ENCODE measurements at regions not wholly inside any gene's neighbourhood (a gene's known extent, or its start where the extent isn't known, plus 50 kb on each side); places are given as distances from the start of the nearest gene placed in this dataset.

DNA sequence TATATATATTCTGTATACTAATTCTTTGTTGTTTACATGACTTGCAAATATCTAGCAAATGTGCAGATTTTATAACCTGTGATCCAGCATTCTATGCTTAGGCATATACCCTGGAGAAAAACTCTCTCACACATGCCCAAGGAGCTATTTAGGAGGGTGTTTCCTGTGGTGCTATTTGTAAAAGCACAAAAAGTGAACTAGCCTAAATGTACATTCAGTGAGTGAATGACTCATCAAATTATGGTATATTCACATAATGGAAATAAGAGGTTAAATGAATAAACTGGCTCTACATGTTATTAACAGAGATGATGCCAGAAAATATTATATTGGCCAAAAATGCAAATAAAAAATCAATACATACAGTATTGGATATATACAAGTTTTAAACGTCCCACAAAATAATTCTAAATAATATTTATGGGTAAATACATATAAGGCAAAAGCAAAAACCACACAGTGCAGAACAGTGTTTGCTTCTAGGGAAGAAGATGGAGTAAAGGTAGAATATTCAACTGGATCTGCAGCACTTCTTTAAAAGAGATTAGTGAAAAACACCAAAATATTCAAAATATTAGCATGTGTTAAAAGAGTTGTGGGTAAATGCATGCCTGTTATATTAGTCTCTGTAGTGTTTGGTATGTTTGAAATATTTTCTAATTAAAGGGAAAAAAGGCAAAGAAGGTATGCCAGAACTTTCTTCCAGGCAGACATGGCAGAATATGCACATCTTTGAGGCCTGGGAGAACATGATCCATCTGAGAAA lies 344.7 kb downstream of the KLF5 start:
- no peak overlapping the region for H3K27ac ChIP-seq
- ATAC-seq (ENCODE audit: insufficient number of reproducible peaks, low FRiP score, low read depth): no peak
- no peak overlapping the region for H3K4me3 ChIP-seq
- no peak for TF ChIP-seq CTCF (IDR thresholded peaks at IDR 0.05)
- H3K9me3 ChIP-seq: no peaks in the 10 kb centered on the region
- no peaks in the 10 kb centered on the region for H3K27me3 ChIP-seq (replicated peaks; ENCODE audit: insufficient read depth)
- no peaks in the 10 kb centered on the region for H3K36me3 ChIP-seq
- no peak for DNase-seq (ENCODE audit: low spot score)
- peaks cover 0 to 3% of the 10 kb centered on the region in 2 donors for H3K4me1 ChIP-seq (ENCODE audit: control insufficient read depth in 1 of 2, low read depth in 2 of 2)

- Histone ChIP-seq H3K27ac (no peak overlapping the region), H3K4me3 (no peak overlapping the region), H3K9me3 (no peaks in the 10 kb centered on the region), H3K27me3 (replicated peaks; ENCODE audit: insufficient read depth) (no peaks in the 10 kb centered on the region), H3K4me1 (ENCODE audit: control insufficient read depth in 1 of 2, low read depth in 2 of 2) (peaks cover 0 to 3% of the 10 kb centered on the region in 2 donors), H3K36me3 (no peaks in the 10 kb centered on the region)
- no peak for TF ChIP-seq CTCF (IDR thresholded peaks at IDR 0.05)
- no peak for DNase-seq (ENCODE audit: low spot score)
- ATAC-seq (ENCODE audit: insufficient number of reproducible peaks, low FRiP score, low read depth): no peak
Measured at GRCh38 chr13:73401769-73402168, 343.0 kb downstream of the KLF5 start.

- Histone ChIP-seq H3K4me1 (ENCODE audit: control insufficient read depth in 1 of 2, low read depth in 2 of 2) (peaks cover 0 to 3% of the 10 kb centered on the region in 2 donors), H3K27me3 (replicated peaks; ENCODE audit: insufficient read depth) (no peaks in the 10 kb centered on the region), H3K27ac (no peak overlapping the region), H3K4me3 (no peak overlapping the region), H3K9me3 (no peaks in the 10 kb centered on the region), H3K36me3 (no peaks in the 10 kb centered on the region)
- no peak for ATAC-seq (ENCODE audit: insufficient number of reproducible peaks, low FRiP score, low read depth)
- DNase-seq (ENCODE audit: low spot score): no peak
- TF ChIP-seq CTCF (IDR thresholded peaks at IDR 0.05): no peak
Measured at GRCh38 chr13:73399347-73400216, 340.8 kb downstream of the KLF5 start.

DNA sequence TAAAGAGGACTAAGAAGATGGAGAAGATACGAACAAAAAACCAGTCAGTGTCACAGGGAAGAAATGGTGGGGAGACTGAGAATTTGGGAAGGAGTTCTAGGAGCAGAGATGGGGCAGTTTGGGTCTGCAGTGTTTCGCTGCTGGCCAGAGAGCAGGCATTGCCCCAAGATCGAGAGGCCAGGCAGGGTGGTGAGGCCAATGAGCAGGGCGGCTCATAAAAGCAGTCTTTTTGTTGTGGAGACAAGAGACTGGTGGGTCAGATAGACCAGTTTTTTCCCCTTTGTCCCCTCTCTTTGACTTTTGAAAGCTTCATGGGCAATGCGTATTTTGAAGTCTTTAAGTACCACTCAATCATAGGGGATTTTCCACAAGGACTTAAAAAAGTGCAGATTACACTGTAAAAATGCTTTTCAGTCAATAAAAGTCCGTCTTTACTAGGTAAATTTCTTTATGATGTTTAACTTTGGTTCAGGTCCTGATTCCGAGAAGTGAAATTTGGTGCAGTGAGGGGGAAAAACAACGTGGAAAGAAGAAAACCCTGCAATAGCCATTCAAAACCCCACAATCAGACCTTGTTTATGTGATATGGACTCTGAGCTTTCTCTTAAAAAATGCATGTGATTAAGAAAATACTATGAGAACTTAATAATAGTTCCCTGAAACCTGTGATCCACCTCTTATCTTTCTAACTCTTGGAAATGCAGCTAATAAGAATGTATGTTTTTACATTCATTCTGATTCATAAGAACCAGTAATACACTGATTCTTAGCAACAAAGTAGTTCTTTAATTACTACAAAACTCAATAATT lies 338.9 kb downstream of the KLF5 start:
- TF ChIP-seq CTCF (IDR thresholded peaks at IDR 0.05): no peak
- DNase-seq (ENCODE audit: low spot score) (no peak), ATAC-seq (ENCODE audit: insufficient number of reproducible peaks, low FRiP score, low read depth) (no peak)
- Histone ChIP-seq H3K27me3 (replicated peaks; ENCODE audit: insufficient read depth) (no peaks in the 10 kb centered on the region), H3K9me3 (no peaks in the 10 kb centered on the region), H3K4me1 (ENCODE audit: control insufficient read depth in 1 of 2, low read depth in 2 of 2) (peaks cover 0 to 3% of the 10 kb centered on the region in 2 donors), H3K4me3 (no peak overlapping the region), H3K27ac (no peak overlapping the region), H3K36me3 (no peaks in the 10 kb centered on the region)

- Histone ChIP-seq H3K27me3 (replicated peaks; ENCODE audit: insufficient read depth) (no peaks in the 10 kb centered on the region), H3K36me3 (no peaks in the 10 kb centered on the region), H3K4me1 (ENCODE audit: control insufficient read depth in 1 of 2, low read depth in 2 of 2) (no peaks in the 10 kb centered on the region), H3K9me3 (no peaks in the 10 kb centered on the region), H3K27ac (no peak overlapping the region), H3K4me3 (no peak overlapping the region)
- no peak for TF ChIP-seq CTCF (IDR thresholded peaks at IDR 0.05)
- DNase-seq (ENCODE audit: low spot score) (no peak), ATAC-seq (ENCODE audit: insufficient number of reproducible peaks, low FRiP score, low read depth) (no peak)
Measured at GRCh38 chr13:73394066-73394465, 335.3 kb downstream of the KLF5 start.
